Karpas-422 (cell line): ENCODE measurements at regions not wholly inside any gene's neighbourhood (a gene's known extent, or its start where the extent isn't known, plus 50 kb on each side); places are given as distances from the start of the nearest gene placed in this dataset.
A peak's percentile ranks its signal among the peaks of the same experiment; 100 is the strongest.
"Not testable (repeated sequence)": the region's sequence is repeated elsewhere in the genome, so short reads cannot be mapped to it uniquely, and the experiment has no call there.

ENCODE experiments used
- DNase-seq: peaks from one replicate; pipeline ENCODE4 v3.0.0-alpha.2; 2015
- H2AFZ ChIP-seq: fragments of 200-600 bp; sonication (generic); 2 replicates; pipeline ENCODE4 v1.6.1; 2014; ENCODE audit warnings: antibody characterized with exemption, low read length, mixed read lengths
- H3K27ac ChIP-seq: fragments of 200-600 bp; sonication (generic); 2 replicates; pipeline ENCODE4 v1.5.1; 2014; ENCODE audit warnings: mild to moderate bottlenecking, low read length, moderate library complexity
- H3K27me3 ChIP-seq: fragments of 200-600 bp; sonication (generic); 2 replicates; pipeline ENCODE4 v1.6.1; 2014; ENCODE audit warnings: low read length, mixed read lengths
- H3K36me3 ChIP-seq: fragments of 200-600 bp; sonication (generic); 2 replicates; pipeline ENCODE4 v1.6.1; 2014; ENCODE audit warnings: low read length, mixed read lengths; ENCODE audit not compliant: insufficient read depth
- H3K4me1 ChIP-seq: fragments of 200-600 bp; sonication (generic); 2 replicates; pipeline ENCODE4 v1.6.1; 2014; ENCODE audit warnings: mild to moderate bottlenecking, low read length, mixed read lengths
- H3K4me2 ChIP-seq: fragments of 200-600 bp; sonication (generic); 2 replicates; pipeline ENCODE4 v1.6.1; 2014; ENCODE audit warnings: low read length, low read depth, mild to moderate bottlenecking; ENCODE audit not compliant: poor library complexity, severe bottlenecking
- H3K4me3 ChIP-seq: fragments of 200-600 bp; sonication (generic); 2 replicates; pipeline ENCODE4 v1.5.1; 2014; ENCODE audit warnings: mild to moderate bottlenecking, antibody characterized with exemption, low read length, mixed read lengths
- H3K79me2 ChIP-seq: fragments of 200-600 bp; sonication (generic); 2 replicates; pipeline ENCODE4 v1.6.1; 2014; ENCODE audit warnings: mild to moderate bottlenecking, low read length, mixed read lengths
- H3K9ac ChIP-seq: fragments of 200-600 bp; sonication (generic); 2 replicates; pipeline ENCODE4 v1.6.0; 2014; ENCODE audit warnings: low read length
- H3K9me2 ChIP-seq: fragments of 200-600 bp; sonication (generic), shearing (Covaris generic); replicated peaks from 2 replicates; pipeline ENCODE4 v1.6.0; 2014; ENCODE audit warnings: mild to moderate bottlenecking, low read length, moderate library complexity; ENCODE audit not compliant: insufficient read depth
- H3K9me3 ChIP-seq: fragments of 300-700, 200-600 bp; sonication (generic); 2 replicates; pipeline ENCODE4 v1.6.1; 2014; ENCODE audit warnings: low read length, mixed read lengths
- H4K20me1 ChIP-seq: fragments of 200-600 bp; sonication (generic); 2 replicates; pipeline ENCODE4 v1.6.1; 2014; ENCODE audit warnings: mild to moderate bottlenecking, antibody characterized with exemption, low read length, low read depth; ENCODE audit not compliant: insufficient read depth

DNA sequence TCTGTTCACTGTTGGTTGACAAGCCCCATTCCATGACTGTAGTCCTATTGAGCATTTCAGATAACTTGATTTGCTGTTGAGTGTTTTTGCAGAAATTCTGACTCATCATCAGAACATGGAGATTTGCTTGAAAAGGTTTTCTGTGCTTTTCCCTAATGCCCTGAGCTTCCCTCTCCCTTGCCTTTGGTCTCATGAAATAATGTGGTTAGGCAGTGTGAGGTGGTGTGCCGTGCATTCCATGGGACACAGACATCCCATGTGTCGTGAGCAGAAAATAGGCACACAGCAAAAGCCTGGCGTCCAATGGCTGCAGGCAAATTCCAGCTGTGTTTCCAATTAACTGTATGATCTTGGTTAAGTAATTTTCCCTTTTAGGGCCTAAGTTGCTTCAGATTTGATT, 197.4 kb downstream of the DLEU7 start:
- no peaks in the 10 kb centered on the region for H4K20me1 ChIP-seq
- no peak overlapping the region for H3K4me3 ChIP-seq
- no peak overlapping the region for H2AFZ ChIP-seq
- no peak for DNase-seq
- no peaks in the 10 kb centered on the region; the same call in 1 of the 2 replicates for H3K4me1 ChIP-seq
- no peaks in the 10 kb centered on the region; the same call in 1 of the 2 replicates for H3K36me3 ChIP-seq
- no peaks in the 10 kb centered on the region for H3K79me2 ChIP-seq
- no peaks in the 10 kb centered on the region for H3K9me3 ChIP-seq
- no peaks in the 10 kb centered on the region for H3K27me3 ChIP-seq
- no peak overlapping the region for H3K4me2 ChIP-seq
- no peaks in the 10 kb centered on the region for H3K9me2 ChIP-seq
- no peak overlapping the region for H3K9ac ChIP-seq
- no peak overlapping the region for H3K27ac ChIP-seq

DNA sequence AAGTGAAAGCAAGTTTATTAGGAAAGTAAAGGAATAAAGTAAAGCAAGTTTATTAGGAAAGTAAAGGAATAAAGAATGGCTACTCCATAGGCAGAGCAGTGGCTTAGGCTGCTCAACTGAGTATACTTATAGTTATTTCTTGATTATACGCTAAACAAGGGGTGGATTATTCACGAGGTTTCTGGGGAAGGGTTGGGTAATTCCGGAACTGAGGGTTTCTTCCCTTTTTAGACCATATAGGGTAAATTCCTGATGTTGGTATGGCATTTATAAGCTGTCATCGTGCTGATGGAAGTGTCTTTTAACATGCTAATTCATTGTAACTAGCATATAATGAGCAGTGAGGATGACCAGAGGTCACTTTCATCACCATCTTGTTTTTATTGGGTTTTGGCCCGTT, 194.3 kb downstream of the DLEU7 start:
- Histone ChIP-seq H3K4me3 (no peak overlapping the region), H3K27ac (no peak overlapping the region), H3K4me2 (no peak overlapping the region), H4K20me1 (no peaks in the 10 kb centered on the region), H3K27me3 (no peaks in the 10 kb centered on the region), H3K9me3 (no peaks in the 10 kb centered on the region), H3K4me1 (peaks cover 2% of the 10 kb centered on the region), H3K9ac (no peak overlapping the region), H3K79me2 (no peaks in the 10 kb centered on the region), H2AFZ (no peak overlapping the region), H3K9me2 (no peaks in the 10 kb centered on the region), H3K36me3 (no peaks in the 10 kb centered on the region; the same call in 1 of the 2 replicates)
- DNase-seq, result no peak

DNA sequence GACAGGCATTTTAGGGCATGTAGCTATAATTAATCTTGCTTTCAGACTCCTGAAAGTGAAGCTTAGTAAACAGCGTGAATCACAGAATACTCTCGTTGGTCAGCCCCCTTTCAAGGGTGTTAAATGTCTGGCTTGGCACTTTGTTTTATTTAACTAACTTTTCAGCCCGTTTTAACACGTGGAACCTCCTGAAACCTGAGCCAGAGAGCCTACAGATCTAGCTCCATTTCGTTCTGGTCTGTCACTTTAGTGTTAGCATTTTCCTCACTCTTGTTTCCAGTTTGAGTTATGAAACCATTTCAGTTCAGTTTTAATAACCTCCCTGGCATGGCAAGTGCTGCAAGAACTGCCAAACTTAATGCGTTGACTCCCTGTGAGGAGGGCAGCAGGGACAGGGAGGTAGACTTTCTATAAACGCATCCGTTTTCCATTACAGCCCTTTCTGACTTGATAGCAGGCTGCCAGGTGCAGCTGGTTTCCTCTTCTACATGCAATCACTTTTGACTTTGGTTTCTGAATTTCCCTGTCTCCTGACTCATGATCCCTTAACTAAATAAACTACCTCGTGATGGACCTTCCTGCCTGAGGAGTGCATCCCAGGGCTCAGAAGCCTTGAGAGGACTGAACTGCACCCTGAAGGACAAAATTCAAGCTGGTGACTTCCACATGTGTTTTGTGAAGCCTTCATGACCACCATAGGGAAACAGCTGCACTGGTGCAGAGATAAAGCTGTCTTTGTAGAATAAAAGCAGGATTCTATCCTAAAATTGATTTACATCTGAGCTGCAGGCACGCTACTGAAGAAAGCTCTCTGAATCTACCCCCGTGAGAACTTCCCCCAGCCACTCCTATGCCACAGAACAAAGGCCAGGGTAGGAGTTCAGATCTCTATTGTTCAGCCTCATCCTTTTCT, 192.6 kb downstream of the DLEU7 start:
- H2AFZ ChIP-seq, result no peak overlapping the region

DNA sequence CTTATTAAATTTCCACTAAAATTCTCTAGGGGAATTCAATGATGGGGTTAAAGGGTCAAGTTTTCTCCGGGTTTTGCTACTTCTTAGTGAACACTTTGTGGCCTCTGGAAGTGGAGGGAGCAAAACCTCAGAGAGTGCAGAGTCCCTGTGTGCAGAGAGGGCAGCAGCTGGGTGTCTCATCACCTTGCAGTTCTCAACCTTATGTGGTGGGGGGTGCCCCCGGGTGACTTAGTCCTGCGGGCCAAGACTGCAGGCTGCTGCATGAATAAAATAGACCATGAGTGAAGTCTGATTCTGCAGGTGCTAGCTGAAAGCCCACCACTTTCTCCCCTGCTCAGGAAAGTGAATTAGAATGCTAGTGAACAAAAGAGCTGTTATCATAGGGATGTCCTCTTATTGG, 191.6 kb downstream of the DLEU7 start:
- Histone ChIP-seq H3K4me2 (no peak overlapping the region), H3K4me1 (peaks cover 7% of the 10 kb centered on the region), H4K20me1 (no peaks in the 10 kb centered on the region), H2AFZ (no peak overlapping the region), H3K36me3 (no peaks in the 10 kb centered on the region; the same call in 1 of the 2 replicates), H3K9ac (no peak overlapping the region), H3K27ac (no peak overlapping the region), H3K9me2 (no peaks in the 10 kb centered on the region), H3K4me3 (no peak overlapping the region), H3K27me3 (no peaks in the 10 kb centered on the region), H3K9me3 (no peaks in the 10 kb centered on the region), H3K79me2 (no peaks in the 10 kb centered on the region)
- no peak for DNase-seq

More for the DNA sequence above, 192.6 kb downstream of the DLEU7 start:
- Histone ChIP-seq H3K4me2 (no peak overlapping the region), H3K9ac (no peak overlapping the region), H3K27me3 (no peaks in the 10 kb centered on the region), H3K4me1 (peaks cover 7% of the 10 kb centered on the region), H3K9me3 (no peaks in the 10 kb centered on the region), H4K20me1 (no peaks in the 10 kb centered on the region), H3K36me3 (no peaks in the 10 kb centered on the region; the same call in 1 of the 2 replicates), H3K27ac (no peak overlapping the region), H3K4me3 (no peak overlapping the region), H3K79me2 (no peaks in the 10 kb centered on the region), H3K9me2 (no peaks in the 10 kb centered on the region)
- no peak for DNase-seq

DNA sequence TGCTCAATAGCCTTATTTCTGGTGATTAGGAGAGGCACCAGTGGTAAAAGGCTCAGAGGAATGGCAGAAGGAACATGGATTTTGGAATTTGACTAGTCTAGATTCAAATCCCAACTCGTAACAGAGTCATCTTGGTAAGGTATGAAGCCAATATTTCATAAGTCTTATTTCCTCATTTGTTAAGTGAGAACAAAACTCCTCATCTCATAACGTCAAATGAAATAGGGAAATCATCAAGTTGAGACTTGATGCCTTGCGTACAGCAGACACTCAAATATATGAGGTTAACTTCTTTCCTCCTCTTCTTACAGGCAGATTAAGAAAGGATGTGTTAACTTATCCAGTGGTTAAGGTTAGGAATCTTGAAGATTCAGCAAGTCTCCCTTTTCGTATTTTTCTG, 189.2 kb downstream of the DLEU7 start:
- Histone ChIP-seq H4K20me1 (no peaks in the 10 kb centered on the region), H3K9me2 (no peaks in the 10 kb centered on the region), H3K27me3 (no peaks in the 10 kb centered on the region), H3K79me2 (no peaks in the 10 kb centered on the region), H3K4me2 (no peak overlapping the region), H2AFZ (no peak overlapping the region), H3K4me3 (no peak overlapping the region), H3K4me1 (peaks cover 7% of the 10 kb centered on the region), H3K36me3 (no peaks in the 10 kb centered on the region), H3K27ac (no peak overlapping the region), H3K9me3 (no peaks in the 10 kb centered on the region), H3K9ac (no peak overlapping the region)
- DNase-seq, result no peak

DNA sequence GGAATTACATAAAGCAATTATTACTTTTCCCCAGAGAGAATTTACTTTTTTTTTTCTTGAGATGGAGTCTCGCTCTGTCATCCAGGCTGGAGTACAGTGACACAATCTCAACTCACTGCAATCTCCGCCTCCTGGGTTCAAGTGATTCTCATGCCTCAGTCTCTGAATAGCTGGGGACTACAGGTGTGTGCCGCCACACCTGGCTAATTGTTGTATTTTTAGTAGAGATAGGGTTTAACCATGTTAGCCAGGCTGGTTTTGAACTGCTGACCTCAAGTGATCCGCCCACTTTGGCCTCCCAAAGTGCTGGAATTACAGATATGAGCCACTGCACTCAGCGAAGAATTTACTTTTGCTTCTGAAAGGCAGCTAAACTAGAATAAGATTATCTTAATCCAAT, 181.6 kb downstream of the DLEU7 start:
- not testable (repeated sequence) for H3K9me2 ChIP-seq, H3K9ac ChIP-seq, H3K4me2 ChIP-seq, H4K20me1 ChIP-seq, H3K27ac ChIP-seq, H3K9me3 ChIP-seq, DNase-seq, H3K4me1 ChIP-seq, H2AFZ ChIP-seq, H3K4me3 ChIP-seq, H3K36me3 ChIP-seq, H3K79me2 ChIP-seq, H3K27me3 ChIP-seq

DNA sequence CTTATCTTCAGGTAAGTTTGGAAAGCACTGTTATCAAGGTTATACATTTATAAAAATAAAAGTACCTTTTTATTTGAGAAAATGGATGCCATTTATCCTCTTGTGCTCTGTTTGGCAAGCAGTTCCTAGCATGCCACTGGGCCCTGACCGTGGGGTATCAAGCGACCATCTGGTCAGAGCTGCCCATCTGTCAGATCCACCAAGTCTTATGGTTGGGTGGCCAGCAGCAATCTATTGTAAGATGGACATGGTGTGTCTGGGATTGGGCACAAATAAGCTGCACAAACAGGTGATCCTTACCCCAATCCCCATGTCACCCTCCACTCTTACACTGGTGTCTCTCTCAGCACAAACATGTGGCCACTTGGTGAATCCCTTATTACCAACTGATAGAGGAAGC, 178.5 kb downstream of the DLEU7 start:
- H3K9ac ChIP-seq, result no peak overlapping the region
- H3K4me2 ChIP-seq, result no peak overlapping the region
- H2AFZ ChIP-seq, result no peak overlapping the region
- peaks cover 5% of the 10 kb centered on the region; the same call in 1 of the 2 replicates for H3K36me3 ChIP-seq
- H3K4me1 ChIP-seq, result peaks cover 4% of the 10 kb centered on the region; the same call in 1 of the 2 replicates
- peaks cover 5% of the 10 kb centered on the region; the same call in 1 of the 2 replicates for H3K9me3 ChIP-seq
- H3K27ac ChIP-seq, result no peak overlapping the region
- no peak for DNase-seq
- H4K20me1 ChIP-seq, result no peaks in the 10 kb centered on the region
- H3K9me2 ChIP-seq, result no peaks in the 10 kb centered on the region
- no peaks in the 10 kb centered on the region for H3K79me2 ChIP-seq
- no peak overlapping the region for H3K4me3 ChIP-seq
- H3K27me3 ChIP-seq, result no peaks in the 10 kb centered on the region

DNA sequence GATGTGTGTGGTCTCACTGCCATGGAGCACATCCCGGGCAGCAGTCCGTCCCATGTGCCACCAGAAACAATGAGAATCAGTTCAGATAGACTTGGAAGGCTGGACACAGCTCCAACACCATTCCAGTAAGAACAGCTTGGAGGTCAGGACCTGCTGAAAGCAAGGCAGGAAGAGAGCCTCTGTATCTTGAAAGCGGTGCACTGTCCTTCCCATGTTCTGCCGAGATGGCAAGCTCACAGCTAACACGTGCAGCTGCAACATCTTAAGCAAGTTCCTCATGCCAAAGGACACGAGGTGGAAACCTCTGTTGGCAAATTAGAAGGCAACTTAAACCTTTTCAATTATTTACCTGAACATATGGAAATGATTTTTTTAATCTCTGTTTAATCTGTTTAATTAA, 175.4 kb downstream of the DLEU7 start:
- H4K20me1 ChIP-seq, result no peaks in the 10 kb centered on the region
- H3K4me2 ChIP-seq, result no peak overlapping the region
- no peaks in the 10 kb centered on the region for H3K9me2 ChIP-seq
- H3K9me3 ChIP-seq, result peaks cover 5% of the 10 kb centered on the region; the same call in 1 of the 2 replicates
- H3K27ac ChIP-seq, result no peak overlapping the region
- no peaks in the 10 kb centered on the region for H3K27me3 ChIP-seq
- H2AFZ ChIP-seq, result no peak overlapping the region
- DNase-seq, result peak; percentile 42
- H3K4me3 ChIP-seq, result no peak overlapping the region
- H3K79me2 ChIP-seq, result no peaks in the 10 kb centered on the region
- peaks cover 4% of the 10 kb centered on the region; the same call in 1 of the 2 replicates for H3K4me1 ChIP-seq
- no peak overlapping the region for H3K9ac ChIP-seq
- peaks cover 5% of the 10 kb centered on the region; the same call in 1 of the 2 replicates for H3K36me3 ChIP-seq
